GM23248 (cell line): ENCODE measurements at regions not wholly inside any gene's neighbourhood (a gene's known extent, or its start where the extent isn't known, plus 50 kb on each side); places are given as distances from the start of the nearest gene placed in this dataset.

Experiments
- EZH2 ChIP-seq: fragments of 200-600 bp; sonication (generic); IDR thresholded peaks from 2 replicates; pipeline ENCODE4 v1.6.1; 2018; ENCODE audit warnings: antibody characterized with exemption, mild to moderate bottlenecking; ENCODE audit not compliant: insufficient read depth, poor library complexity, severe bottlenecking
- EZH2phosphoT487 ChIP-seq: fragments of 200-600 bp; sonication (generic); IDR thresholded peaks from 2 replicates; pipeline ENCODE4 v1.6.1; 2018; ENCODE audit warnings: antibody characterized with exemption, moderate library complexity, mild to moderate bottlenecking, low read depth; ENCODE audit not compliant: insufficient read depth

DNA sequence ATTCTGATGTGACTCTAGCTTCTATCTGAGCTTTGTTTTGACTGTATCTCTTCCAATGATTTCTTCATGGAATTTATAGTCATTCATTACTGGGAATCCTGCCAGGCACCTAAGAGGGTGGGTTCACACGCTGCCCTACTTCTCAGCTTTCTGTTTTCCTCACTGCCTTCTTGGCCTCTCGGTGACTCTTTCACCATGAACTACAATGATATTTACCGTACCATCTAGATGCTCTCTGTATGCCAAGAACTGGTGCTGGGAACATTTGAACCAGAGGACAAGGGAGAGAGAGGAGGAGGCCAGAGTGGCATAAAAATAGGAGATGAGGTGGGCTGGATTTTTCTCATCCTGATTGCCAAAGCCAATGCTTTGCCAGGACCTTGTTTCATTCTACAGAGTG, 280.0 kb upstream of the P2RY1 start:
- TF ChIP-seq EZH2, result no peak
- no peak for TF ChIP-seq EZH2phosphoT487
